CD4-positive, alpha-beta T cell treated with Interleukin-17A for 4 hours (primary cell): ENCODE measurements at regions not wholly inside any gene's neighbourhood (a gene's known extent, or its start where the extent isn't known, plus 50 kb on each side); places are given as distances from the start of the nearest gene placed in this dataset.

Source experiments
- DNase-seq: peaks from one replicate; pipeline ENCODE4 v3.0.0-alpha.2; 2020; ENCODE audit warnings: mixed read lengths

GRCh38 chr20:17810847-17811627 is 111.3 kb downstream of the BANF2 start:
- DNase-seq: no peak

DNA sequence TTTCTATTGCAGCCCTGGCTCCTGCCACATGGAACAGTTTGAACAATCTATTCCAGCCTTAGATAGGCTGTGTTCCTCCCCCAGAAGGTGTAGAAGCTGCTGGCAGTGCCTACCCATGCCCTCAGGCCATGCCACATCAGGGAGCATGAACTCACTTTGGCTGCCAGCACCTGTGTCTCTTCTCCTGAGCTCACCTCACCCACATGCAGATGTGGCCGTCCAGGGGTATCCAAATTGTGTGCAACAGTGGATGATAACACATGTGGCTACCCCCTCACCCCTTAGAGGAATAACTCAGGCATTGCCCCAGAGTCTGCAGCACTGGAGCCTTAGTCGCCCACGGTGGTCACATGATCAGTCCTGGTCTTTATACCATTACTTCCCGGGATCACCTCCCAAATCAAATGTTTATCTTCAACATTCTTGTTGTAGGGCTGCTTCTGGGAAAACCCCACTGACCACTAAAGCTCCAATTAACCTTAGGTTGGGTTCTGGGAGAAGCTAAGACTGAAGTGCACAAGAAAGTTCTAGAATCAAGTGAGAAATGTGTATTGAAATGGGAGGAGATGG is 110.4 kb downstream of the BANF2 start:
- DNase-seq: no peak

DNA sequence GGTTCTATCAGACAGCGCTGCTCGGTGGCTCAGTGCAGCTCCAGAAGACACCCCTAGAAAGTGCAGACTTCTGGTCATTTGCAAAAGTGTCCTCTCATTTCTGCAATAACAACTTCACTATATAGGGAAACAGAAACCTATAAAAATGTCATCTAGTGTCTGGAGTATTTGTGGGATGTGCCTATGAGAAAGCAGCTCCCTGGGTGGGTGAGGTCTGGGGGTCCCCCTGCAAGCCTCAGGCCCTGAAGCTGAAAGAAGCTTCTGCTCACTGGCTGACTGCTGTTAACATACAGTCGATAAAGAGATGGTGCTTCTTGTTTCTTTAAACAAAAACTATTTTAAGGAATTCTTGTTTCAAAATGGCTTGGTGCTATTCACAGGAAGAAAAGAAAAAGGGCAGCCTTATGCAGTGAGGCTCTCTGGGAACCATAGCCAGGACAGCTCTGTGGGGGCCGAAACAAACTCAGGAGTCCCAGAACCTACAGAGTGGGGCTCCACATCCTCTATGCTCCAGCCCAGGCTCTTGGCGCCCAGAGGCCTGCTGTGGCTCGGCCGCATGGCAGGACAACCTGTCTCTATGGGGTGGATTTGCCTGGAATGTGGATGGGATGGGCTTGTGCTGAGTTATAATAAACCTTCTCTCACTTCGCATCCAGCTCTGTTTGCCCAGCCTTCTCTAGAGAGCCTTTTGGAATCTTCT is 109.7 kb downstream of the BANF2 start:
- no peak for DNase-seq

DNA sequence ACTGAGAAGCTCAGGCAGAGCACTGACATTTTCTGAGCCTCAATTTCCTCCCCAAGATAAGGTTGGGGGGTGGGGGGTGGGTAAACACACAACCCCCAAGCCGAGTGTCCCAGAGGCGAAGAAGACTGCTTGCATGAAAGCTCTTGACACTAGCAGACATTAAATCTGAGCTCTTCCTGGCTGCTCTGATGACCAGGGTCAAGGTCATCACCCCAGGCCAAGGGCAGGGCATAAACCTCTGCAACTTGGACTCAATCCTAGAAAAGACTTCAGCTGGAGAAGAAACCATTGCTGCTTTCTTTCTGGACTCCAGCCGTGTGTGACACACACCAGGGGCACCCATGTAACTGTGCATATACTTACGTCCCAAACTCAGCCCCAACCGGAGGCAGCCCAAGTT is 109.0 kb downstream of the BANF2 start:
- no peak for DNase-seq

DNA sequence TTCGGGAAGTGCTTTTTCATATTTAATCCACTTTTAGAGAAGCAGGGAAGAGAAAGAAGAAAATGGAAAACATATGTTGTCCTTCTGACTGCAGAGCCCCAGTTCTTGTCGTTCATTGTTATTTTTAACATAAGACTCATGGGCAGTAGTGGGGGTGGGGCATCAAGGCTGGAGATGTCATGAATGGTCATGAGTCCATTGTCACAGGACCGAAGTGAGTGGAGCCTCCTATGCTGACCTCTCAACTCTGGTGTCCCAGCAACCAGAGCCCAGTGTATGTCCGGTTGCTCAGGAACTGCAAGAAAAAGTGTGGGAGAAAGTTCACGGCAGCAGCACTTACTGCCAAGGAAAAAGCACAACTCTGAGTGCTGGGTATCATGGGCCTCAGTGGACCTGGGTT is 108.6 kb downstream of the BANF2 start:
- DNase-seq: no peak

DNA sequence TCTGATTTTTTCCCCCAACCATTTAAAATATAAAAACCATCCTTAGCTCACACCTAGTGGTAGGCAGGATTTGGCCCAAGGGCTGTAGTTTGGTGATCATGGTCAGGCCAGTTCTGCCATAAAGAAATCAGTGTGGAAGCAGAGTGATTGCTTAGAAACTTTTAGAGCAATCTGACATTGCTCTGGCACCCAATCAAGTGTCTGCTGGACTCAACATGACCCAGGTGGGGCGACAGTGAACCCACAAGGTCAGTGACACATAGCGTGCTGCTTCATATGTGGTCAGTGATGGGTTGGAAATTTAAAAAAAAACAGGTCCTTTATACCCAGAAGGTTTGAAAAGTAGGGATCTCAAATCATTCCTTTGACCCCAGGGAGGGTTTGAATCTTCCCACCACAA is 107.9 kb downstream of the BANF2 start:
- DNase-seq: no peak

GRCh38 chr20:17806739-17807441 is 107.1 kb downstream of the BANF2 start:
- DNase-seq: no peak

DNA sequence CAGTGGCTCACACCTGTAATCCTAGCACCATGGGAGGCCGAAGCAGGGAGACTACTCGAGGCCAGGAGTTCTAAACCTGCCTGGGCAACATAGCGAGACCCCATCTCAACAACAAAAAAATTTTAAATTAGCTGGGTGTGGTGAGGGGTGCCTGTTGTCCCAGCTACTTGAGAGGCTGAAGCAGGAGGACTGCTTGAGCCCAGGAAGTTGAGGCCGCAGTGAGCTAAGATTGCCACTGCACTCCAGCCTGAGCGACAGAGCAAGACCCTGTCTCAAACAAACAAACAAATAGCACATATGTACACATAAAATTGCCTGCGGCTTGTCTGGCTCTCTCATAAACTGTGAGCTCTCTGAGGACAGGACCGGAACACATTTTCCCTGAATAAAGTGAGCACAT is 106.3 kb downstream of the BANF2 start:
- DNase-seq: no peak

GRCh38 chr20:17803765-17804164 is 104.0 kb downstream of the BANF2 start:
- DNase-seq: no peak

GRCh38 chr20:17799575-17800227 is 99.9 kb downstream of the BANF2 start:
- DNase-seq: no peak

GRCh38 chr20:17798601-17799000 is 98.8 kb downstream of the BANF2 start:
- no peak for DNase-seq

DNA sequence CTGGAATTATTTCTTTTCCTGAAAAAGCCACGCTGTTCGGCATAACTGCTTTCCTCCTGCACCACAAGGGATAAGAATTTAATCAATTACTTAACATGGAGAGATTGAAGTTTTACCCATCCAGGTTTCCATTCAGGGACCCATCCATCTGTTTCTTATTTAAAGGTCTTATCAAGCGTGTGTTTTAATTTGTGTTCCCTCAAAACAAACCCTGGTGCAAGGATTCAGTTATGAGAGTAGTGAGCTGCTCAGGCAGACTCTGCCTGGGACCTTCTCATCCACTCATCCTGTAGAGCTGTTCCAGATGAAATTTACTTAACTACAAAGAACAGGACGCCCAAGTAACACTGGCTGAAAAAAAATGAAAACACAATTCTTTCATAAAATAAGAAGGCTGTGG is 97.8 kb downstream of the BANF2 start:
- no peak for DNase-seq

DNA sequence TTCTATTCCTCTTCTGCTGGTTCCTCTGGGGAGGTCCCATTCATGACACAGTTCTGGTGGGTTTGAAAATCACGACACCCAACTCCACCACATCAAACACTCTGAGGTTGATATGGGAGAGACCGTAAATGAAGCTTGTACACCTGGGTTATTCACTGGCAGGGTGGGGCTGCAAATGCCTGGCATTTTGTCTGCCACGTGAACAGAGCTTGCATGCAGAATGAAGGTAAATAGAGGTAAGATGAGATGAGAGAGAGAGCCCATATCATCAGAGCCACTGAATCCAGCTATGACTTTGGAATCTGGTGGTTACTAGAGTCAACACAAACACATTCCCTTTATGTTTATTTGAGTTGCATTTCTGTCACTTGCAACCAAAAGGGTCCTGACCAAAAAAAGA is 97.4 kb downstream of the BANF2 start:
- DNase-seq: no peak

DNA sequence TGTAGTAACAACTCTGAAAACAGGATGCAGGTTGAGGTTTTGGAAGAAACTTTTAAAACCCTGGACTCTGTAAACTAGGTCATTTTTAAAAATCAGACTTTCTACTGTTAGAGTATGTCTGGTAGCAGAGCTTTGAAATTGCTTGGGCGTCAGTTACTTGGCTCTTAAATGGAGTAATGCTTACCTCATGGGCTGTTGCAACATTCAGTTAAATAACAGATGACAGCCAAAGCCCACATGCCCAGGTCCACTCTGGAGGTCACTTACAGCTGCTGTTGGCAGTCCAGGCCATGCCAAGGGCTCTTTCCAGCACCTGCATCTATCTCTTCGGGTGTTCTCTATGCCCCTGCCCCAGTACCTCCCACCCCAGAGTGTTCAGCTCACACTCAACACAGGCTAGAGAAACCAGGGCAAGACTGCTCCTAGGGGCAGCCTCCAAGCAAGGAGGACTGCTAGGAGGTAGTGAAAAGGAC is 96.4 kb downstream of the BANF2 start:
- DNase-seq: no peak

DNA sequence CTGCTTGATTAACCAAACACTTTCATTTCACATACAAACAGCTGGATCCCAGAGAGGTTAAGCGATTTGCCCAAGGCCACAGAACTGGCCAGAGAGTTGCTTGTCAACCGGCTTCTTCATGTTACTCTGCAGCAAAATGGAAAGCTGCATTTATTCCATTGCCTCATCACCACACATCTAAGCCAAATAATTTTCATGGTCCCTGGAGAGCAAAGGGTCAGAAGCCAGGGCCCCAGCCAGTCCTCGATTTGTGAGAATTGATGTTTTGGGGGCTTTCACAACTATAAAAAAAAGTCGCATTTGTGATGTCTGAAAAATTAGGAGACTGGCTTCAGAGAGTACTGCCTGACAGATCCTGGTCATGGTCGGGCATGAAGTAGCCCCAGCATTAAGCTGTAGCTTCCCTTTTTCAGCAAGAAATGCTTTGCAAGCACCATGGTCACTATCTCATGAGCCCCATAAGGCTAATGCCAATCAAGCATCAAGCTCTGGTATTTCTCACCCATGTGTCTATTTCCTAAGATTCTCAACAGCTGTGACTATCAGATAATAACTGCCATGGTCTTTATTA is 95.8 kb downstream of the BANF2 start:
- DNase-seq: no peak

- DNase-seq: no peak
Measured at GRCh38 chr20:17795003-17795402, 95.2 kb downstream of the BANF2 start.

DNA sequence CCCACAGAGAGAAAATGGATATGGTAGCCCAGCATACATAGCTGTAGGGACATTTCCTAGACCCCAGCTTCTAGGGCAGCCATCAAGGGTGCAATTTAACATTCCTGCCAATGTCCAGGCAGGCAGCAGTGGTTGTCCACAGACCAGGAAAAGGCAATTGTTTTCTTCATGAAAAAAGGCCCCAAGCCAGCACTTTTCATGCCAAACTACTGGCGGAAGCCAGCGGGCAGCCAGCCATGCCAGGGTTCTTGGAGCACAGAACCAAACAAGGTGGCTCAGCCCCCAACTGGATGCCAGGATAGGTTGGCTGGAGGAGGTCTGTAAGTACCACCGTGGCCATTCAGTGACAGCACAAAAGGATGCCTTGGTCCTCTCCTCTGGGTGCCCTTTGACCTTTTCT is 94.6 kb downstream of the BANF2 start:
- no peak for DNase-seq

- no peak for DNase-seq
Measured at GRCh38 chr20:17793986-17794385, 94.2 kb downstream of the BANF2 start.

DNA sequence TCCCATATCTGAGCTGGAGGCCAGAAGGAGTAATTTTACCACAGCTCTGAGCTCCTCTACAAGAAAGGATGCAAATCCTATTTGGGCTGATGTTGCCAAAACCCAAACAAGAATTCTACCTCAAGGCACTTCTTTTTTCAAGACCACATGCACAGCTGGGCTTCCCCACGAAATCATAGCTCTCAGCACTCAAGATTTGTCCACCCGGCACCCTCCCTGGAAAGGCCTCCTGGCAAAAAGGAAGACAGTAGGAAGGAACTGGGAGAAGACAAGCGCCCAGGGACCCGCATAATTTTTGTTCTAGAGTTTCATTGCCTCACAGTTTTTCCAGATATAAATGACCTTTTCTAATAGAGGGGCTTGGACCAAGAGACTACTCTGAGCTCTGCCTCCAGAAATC is 90.5 kb downstream of the BANF2 start:
- DNase-seq: no peak

- DNase-seq: no peak
Measured at GRCh38 chr20:17787816-17788215, 88.0 kb downstream of the BANF2 start.

GRCh38 chr20:17786221-17786718 is 86.5 kb downstream of the BANF2 start:
- no peak for DNase-seq
